K562 (cell line): ENCODE measurements at regions not wholly inside any gene's neighbourhood (a gene's known extent, or its start where the extent isn't known, plus 50 kb on each side); places are given as distances from the start of the nearest gene placed in this dataset.

Experiments used
- ATAC-seq: fragments of 200-7000 bp; cut with Tn5 transposase; 3 replicates; pipeline ENCODE4 v1.9.1; 2020; ENCODE audit warnings: moderate library complexity
- BruUV-seq: library from RNA; stranded (reverse); fragments of 400-500 nt; replicated peaks from 2 replicates; lab custom pipeline; 2021; lab: Mats Ljungman, UMichigan
- CTCF ChIA-PET: fragments of 300-600 bp; formaldehyde crosslinking; extraction: SDS; loops from one replicate; lab custom pipeline; 2021; ENCODE audit warnings: low intra/inter-chr PET ratio; lab: Yijun Ruan, JAX
- POLR2A ChIA-PET: fragments of 300-600, 350-650 bp; sonication (Branson Sonifier 250); formaldehyde crosslinking; extraction: SDS; loops from one replicate; lab custom pipeline; 2021; ENCODE audit warnings: antibody characterized with exemption, inconsistent platforms; lab: Yijun Ruan, JAX
- DNase-seq, 4 experiments: peaks; one replicate each; pipeline versions ENCODE4 v3.0.0 to v3.0.0-alpha.2; 2011 to 2018; ENCODE audit warnings: low spot score in 3 of 4, mixed read lengths in 3 of 4; ENCODE audit errors: extremely low read depth in 1 of 4
- FAIRE-seq: peaks from 2 replicates; lab custom pipeline; 2011; peaks lifted over from hg19 to GRCh38; lab: Jason Lieb, UNC
- H2AFZ ChIP-seq: 2 replicates; pipeline ENCODE4 v1.6.0; 2011; ENCODE audit warnings: low read depth, low read length, control low read depth, inconsistent platforms
- H3K27ac ChIP-seq: fragments of 200-600 bp; 3 replicates; pipeline ENCODE4 v1.8.0; 2011; ENCODE audit warnings: low read depth, mild to moderate bottlenecking, control low read depth, inconsistent platforms, low read length, moderate library complexity, mixed read lengths; ENCODE audit errors: extremely low read depth
- H3K27me3 ChIP-seq, 2 experiments: fragments of 300-600 bp in 1 of 2; 2 replicates in 1 of 2; 3 replicates in 1 of 2; pipeline versions ENCODE4 v1.6.0 to v1.8.0; 2011; ENCODE audit warnings: inconsistent platforms in 2 of 2, low read length in 2 of 2, mild to moderate bottlenecking in 1 of 2, mixed read lengths in 1 of 2, moderate library complexity in 1 of 2; ENCODE audit not compliant: control insufficient read depth in 2 of 2, insufficient read depth in 2 of 2
- H3K36me3 ChIP-seq: fragments of 300-600 bp; 3 replicates; pipeline ENCODE4 v1.8.0; 2011; ENCODE audit warnings: mild to moderate bottlenecking, low read length, inconsistent platforms; ENCODE audit not compliant: control insufficient read depth, insufficient read depth
- H3K4me1 ChIP-seq, 2 experiments: fragments of 200-600 bp in 1 of 2; replicated peaks in 1 of 2; 2 replicates in 1 of 2; 3 replicates in 1 of 2; pipeline versions ENCODE4 v1.5.1 to v1.8.0; 2011; ENCODE audit warnings: inconsistent platforms in 2 of 2, low read length in 2 of 2, mild to moderate bottlenecking in 1 of 2, mixed read lengths in 1 of 2, moderate library complexity in 1 of 2; ENCODE audit not compliant: control insufficient read depth in 2 of 2, insufficient read depth in 2 of 2
- H3K4me2 ChIP-seq: 2 replicates; pipeline ENCODE4 v1.6.1; 2011; ENCODE audit warnings: low read length, control low read depth, inconsistent platforms, mixed read lengths; ENCODE audit not compliant: insufficient read depth
- H3K4me3 ChIP-seq: fragments of 200-600 bp; sonication (generic), shearing (Covaris generic); 2 replicates; pipeline ENCODE4 v1.5.1; 2016; ENCODE audit warnings: control low read depth, inconsistent platforms
- H3K79me2 ChIP-seq: fragments of 200-600 bp; 3 replicates; pipeline ENCODE4 v1.8.0; 2011; ENCODE audit warnings: low read length, inconsistent platforms; ENCODE audit not compliant: control insufficient read depth, insufficient read depth
- H3K9ac ChIP-seq, 2 experiments: 2 replicates each; pipeline versions ENCODE4 v1.6.0 to v1.6.1; 2011; ENCODE audit warnings: low read depth in 2 of 2, low read length in 2 of 2, control low read depth in 1 of 2, inconsistent platforms in 1 of 2, mild to moderate bottlenecking in 1 of 2, mixed read lengths in 1 of 2; ENCODE audit not compliant: insufficient read depth in 1 of 2
- H3K9me1 ChIP-seq: one replicate; pipeline ENCODE4 v1.6.0; 2011; ENCODE audit warnings: inconsistent platforms, mild to moderate bottlenecking, low read length, moderate library complexity; ENCODE audit not compliant: control insufficient read depth, insufficient read depth
- H3K9me3 ChIP-seq: replicated peaks from 2 replicates; pipeline ENCODE4 v1.5.1; 2011; ENCODE audit warnings: low read depth, low read length, inconsistent platforms; ENCODE audit not compliant: control insufficient read depth, insufficient read depth
- H4K20me1 ChIP-seq: replicated peaks from 2 replicates; pipeline ENCODE4 v1.6.1; 2011; ENCODE audit warnings: low read length, inconsistent platforms, mixed read lengths; ENCODE audit not compliant: control insufficient read depth, insufficient read depth
- WGBS: fragments of 100-300 bp; shearing (Covaris generic); methylation state at CpG from one replicate; pipeline ENCODE4 v1.1.6; 2016; ENCODE audit warnings: low coverage, mixed read lengths; ENCODE audit not compliant: insufficient coverage; ENCODE audit errors: missing lambda C conversion rate; 5-methylcytosine and 5-hydroxymethylcytosine counted together
- in situ Hi-C: fragments of 300-500 bp; cut with MboI; formaldehyde crosslinking; loops from 4 replicates; pipeline ENCODE4 v1.15.0; 2018; ENCODE audit warnings: inconsistent platforms, mixed read lengths
- intact Hi-C: fragments of 100-400 bp; cut with micrococcal nuclease; formaldehyde crosslinking; loops from 2 replicates; pipeline ENCODE4 v1.14.2; 2022
- TF ChIP-seq, protein P1 (sequence below): sonication (generic); formaldehyde crosslinking; IDR thresholded peaks from 2 replicates; pipeline ENCODE4 v1.8.1; 2023; ENCODE audit warnings: mild to moderate bottlenecking, missing genetic modification reagents
- TF ChIP-seq, protein P2 (sequence below): fragments of 250-450 bp; sonication (Bioruptor Pico); IDR thresholded peaks from 2 replicates; pipeline ENCODE4 v1.4.0; 2020
- TF ChIP-seq, protein P3 (sequence below), 2 experiments: fragments of 450-650 bp; IDR thresholded peaks; 2 replicates each; pipeline ENCODE4 v1.6.1; 2016

DNA sequence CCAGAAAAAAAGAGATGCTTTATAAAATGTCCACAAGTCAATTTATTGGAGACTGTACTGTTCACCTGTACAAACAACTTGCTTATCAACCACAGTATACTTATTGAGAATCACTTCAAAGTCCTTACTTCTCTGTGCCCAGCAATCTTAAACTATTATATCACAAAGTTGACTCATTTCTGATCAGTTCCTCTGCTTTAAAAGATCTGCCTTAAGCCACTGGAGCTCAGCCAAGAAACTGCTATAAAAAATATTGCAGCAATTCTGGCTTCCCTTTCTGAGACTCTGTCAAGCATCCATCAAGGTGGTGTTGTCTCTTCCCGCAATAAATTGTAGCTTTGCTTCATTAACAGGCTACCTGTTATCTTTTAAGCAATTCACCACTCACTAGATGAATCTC lies 375.2 kb upstream of the SPHKAP start:
- POLR2A ChIA-PET, result no interaction called here
- BruUV-seq, result no TSS peak

More for the DNA sequence above, 375.2 kb upstream of the SPHKAP start:
- Histone ChIP-seq H3K4me1 (no peaks in the 10 kb centered on the region), H3K4me2 (no peak overlapping the region), H3K79me2 (no peaks in the 10 kb centered on the region), H3K4me3 (no peak overlapping the region), H3K9me1 (no peaks in the 10 kb centered on the region), H3K36me3 (no peaks in the 10 kb centered on the region), H3K27me3 (no peaks in the 10 kb centered on the region), H4K20me1 (no peaks in the 10 kb centered on the region), H3K9ac (no peak overlapping the region), H3K27ac (no peak overlapping the region), H2AFZ (no peak overlapping the region), H3K9me3 (no peaks in the 10 kb centered on the region; the same call in 1 of the 2 replicates)
- CTCF ChIA-PET, result no interaction called here
- no peak for FAIRE-seq
- WGBS, result 0% methylated on average over 1 of the region's 1 CpG
- in situ Hi-C loops, result no loop called here
- intact Hi-C loops, result no loop called here
- no peak for ATAC-seq
- no peak for DNase-seq
- TF ChIP-seq, protein P1, sequence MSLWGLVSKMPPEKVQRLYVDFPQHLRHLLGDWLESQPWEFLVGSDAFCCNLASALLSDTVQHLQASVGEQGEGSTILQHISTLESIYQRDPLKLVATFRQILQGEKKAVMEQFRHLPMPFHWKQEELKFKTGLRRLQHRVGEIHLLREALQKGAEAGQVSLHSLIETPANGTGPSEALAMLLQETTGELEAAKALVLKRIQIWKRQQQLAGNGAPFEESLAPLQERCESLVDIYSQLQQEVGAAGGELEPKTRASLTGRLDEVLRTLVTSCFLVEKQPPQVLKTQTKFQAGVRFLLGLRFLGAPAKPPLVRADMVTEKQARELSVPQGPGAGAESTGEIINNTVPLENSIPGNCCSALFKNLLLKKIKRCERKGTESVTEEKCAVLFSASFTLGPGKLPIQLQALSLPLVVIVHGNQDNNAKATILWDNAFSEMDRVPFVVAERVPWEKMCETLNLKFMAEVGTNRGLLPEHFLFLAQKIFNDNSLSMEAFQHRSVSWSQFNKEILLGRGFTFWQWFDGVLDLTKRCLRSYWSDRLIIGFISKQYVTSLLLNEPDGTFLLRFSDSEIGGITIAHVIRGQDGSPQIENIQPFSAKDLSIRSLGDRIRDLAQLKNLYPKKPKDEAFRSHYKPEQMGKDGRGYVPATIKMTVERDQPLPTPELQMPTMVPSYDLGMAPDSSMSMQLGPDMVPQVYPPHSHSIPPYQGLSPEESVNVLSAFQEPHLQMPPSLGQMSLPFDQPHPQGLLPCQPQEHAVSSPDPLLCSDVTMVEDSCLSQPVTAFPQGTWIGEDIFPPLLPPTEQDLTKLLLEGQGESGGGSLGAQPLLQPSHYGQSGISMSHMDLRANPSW (CRISPR knock-in tag), result no peak
- TF ChIP-seq, protein P2, sequence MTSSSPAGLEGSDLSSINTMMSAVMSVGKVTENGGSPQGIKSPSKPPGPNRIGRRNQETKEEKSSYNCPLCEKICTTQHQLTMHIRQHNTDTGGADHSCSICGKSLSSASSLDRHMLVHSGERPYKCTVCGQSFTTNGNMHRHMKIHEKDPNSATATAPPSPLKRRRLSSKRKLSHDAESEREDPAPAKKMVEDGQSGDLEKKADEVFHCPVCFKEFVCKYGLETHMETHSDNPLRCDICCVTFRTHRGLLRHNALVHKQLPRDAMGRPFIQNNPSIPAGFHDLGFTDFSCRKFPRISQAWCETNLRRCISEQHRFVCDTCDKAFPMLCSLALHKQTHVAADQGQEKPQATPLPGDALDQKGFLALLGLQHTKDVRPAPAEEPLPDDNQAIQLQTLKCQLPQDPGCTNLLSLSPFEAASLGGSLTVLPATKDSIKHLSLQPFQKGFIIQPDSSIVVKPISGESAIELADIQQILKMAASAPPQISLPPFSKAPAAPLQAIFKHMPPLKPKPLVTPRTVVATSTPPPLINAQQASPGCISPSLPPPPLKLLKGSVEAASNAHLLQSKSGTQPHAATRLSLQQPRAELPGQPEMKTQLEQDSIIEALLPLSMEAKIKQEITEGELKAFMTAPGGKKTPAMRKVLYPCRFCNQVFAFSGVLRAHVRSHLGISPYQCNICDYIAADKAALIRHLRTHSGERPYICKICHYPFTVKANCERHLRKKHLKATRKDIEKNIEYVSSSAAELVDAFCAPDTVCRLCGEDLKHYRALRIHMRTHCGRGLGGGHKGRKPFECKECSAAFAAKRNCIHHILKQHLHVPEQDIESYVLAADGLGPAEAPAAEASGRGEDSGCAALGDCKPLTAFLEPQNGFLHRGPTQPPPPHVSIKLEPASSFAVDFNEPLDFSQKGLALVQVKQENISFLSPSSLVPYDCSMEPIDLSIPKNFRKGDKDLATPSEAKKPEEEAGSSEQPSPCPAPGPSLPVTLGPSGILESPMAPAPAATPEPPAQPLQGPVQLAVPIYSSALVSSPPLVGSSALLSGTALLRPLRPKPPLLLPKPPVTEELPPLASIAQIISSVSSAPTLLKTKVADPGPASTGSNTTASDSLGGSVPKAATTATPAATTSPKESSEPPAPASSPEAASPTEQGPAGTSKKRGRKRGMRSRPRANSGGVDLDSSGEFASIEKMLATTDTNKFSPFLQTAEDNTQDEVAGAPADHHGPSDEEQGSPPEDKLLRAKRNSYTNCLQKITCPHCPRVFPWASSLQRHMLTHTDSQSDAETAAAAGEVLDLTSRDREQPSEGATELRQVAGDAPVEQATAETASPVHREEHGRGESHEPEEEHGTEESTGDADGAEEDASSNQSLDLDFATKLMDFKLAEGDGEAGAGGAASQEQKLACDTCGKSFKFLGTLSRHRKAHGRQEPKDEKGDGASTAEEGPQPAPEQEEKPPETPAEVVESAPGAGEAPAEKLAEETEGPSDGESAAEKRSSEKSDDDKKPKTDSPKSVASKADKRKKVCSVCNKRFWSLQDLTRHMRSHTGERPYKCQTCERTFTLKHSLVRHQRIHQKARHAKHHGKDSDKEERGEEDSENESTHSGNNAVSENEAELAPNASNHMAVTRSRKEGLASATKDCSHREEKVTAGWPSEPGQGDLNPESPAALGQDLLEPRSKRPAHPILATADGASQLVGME (CRISPR knock-in tag), result no peak
- TF ChIP-seq, protein P3, sequence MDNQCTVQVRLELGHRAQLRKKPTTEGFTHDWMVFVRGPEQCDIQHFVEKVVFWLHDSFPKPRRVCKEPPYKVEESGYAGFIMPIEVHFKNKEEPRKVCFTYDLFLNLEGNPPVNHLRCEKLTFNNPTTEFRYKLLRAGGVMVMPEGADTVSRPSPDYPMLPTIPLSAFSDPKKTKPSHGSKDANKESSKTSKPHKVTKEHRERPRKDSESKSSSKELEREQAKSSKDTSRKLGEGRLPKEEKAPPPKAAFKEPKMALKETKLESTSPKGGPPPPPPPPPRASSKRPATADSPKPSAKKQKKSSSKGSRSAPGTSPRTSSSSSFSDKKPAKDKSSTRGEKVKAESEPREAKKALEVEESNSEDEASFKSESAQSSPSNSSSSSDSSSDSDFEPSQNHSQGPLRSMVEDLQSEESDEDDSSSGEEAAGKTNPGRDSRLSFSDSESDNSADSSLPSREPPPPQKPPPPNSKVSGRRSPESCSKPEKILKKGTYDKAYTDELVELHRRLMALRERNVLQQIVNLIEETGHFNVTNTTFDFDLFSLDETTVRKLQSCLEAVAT (IDR thresholded peaks at IDR 0.05), result no peak
